Fibroblast of skin of left quadriceps (primary cell): ENCODE measurements at regions not wholly inside any gene's neighbourhood (a gene's known extent, or its start where the extent isn't known, plus 50 kb on each side); places are given as distances from the start of the nearest gene placed in this dataset.
"Not testable (repeated sequence)": the region's sequence is repeated elsewhere in the genome, so short reads cannot be mapped to it uniquely, and the experiment has no call there.

ENCODE experiments used
- DNase-seq, 2 experiments: peaks; one replicate each; pipeline ENCODE4 v3.0.0-alpha.2; 2013; ENCODE audit warnings: low read depth in 2 of 2

DNA sequence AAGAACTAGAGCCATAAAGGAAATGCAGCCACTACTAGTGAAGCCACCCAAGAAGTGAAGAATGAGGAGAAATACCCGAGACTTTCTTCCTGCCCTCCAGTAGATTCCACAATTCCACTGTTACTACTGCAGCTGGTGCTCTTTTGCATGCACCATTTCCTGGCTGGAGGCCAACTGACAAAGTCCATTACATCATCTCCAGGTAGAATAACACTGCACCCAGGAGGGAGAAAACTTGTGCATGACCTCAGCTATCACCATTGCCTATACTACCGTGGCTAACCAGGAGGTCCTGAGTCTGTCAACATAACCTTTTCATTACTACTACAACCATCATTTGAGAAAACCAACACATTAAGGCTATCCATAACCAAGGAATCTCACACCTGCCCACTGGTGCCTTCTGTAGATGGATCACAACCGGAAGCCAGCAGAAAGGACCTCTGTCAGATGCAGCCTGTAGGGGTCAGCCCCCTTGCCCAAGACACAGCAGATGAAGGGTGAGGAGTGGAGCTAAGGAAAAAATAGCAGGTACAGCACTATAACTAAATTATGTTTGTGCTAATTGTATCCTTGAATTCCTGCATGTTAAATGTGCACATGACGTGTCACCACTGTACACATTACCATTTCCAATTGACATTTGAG lies 200.8 kb upstream of the C2CD4B start:
- DNase-seq = no peak

DNA sequence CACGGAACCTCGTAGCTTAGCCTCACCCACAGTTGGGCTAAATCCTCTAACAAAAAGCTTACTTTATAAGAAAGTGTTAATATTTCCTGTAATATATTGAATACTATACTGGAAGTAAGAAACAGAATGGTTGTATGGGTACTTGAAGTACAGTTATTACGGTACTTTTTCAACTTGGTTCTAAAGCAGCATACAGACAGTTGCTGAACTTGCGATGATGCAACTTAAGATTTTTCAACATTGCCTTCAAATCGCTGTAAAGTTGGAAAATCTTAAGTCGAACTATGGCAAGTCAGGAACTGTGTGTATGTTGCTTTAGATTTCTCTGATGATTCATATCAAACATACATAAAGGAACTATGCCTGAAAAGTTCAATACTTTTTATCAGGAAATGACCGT lies 204.4 kb upstream of the C2CD4B start:
- no peak for DNase-seq

DNA sequence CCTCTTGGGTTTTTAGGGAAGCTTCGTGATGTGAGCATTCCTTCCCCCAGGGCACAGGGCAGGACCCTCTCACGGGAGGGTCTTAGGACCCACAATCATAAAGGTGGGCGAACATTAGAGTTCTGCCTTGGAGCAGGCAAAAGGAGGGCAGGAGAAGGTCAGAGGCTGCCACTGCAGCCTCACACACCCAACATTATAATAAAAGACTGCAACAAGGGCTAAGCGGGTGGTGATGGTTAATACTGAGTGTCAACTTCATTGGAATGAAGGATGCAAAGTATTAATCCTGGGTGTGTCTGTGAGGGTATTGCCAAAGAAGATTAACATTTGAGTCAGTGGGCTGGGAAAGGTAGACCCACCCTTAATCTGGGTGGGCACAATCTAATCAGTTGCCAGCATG lies 206.6 kb upstream of the C2CD4B start:
- not testable (repeated sequence) for DNase-seq

DNA sequence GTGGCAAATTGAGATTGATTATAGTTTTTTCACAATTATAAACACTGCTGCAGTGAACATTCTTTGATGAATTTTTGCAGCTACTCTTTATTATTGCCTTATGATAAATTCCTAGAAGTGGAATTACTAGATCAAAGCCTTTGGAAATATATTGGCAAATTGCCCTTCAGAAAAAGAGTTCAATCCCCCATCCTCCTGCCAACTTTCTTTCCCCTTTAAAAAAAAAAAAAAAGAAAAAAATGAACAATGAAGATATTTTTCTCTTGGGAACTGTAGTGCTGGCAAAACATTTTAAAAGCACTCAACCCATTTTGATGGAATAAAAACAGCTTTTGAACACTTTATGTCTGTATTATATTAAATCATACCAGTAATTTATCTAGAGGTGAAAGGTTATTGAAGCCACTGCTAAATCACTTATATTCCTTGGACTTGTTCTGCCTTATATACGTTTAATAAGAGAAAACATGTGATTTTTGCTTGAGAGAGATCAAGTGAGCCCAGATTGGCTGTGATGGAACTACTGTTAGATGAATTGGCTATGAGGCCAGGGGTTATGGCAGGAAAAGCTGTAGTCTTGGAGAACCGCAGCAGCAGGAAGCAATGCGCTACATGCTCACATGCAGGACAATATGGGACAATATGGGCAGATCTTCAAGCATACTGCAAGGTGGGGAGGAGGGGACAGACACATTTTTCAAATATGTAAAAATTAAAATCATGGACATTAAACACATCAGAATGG lies 212.8 kb upstream of the C2CD4B start:
- DNase-seq = no peak

DNA sequence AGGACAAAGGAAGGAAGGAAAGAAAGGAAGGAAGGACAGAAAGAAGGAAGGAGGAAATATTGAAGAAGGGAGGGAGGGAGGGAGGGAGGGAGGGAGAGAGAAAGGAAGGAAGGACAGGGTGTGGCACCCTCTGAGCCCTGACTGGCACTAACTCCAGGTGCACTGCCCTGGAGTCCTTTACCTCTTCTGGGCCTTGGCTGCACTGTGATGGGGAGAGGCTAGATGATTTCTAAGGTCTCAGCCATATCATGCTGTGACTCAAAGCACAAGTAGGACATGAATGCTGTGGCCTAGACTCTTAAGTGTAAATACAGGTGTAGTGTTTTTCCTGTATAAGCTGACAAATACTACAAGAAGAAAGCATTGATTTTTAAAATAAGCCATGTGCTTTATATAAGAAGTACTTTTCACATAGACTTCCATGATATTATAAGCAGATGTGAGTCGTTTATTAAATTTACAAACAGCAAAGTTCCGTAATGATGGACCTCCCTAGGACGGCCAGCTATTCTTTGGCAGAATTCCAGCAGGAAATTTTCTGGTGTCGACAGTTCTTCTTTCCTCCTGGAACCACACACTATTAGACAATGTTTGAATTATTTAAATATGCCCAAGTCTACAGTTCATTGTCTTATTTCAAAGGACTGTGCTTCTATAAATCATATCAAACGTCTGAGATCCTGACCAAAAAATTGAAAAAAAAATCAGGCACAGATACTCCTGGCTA lies 213.8 kb upstream of the C2CD4B start:
- no peak for DNase-seq

DNA sequence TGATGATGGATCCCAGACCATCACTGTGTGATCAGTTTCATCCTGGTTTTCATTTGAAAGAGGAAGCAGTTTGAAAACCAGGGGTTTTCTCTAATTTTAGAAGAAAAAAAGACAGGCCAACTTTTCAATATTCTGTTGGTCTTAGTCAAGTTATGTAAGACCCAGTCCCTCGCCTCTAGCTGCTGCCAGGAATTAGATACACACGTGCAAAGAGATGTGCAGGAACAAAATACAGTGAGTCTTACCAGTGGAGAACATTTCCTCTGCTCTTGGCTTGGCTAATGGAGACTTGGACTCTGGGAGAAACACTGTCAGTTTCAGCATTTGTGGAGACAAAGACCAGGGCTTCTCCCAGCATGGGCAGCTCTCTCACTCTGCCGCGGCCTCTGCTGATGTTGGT lies 214.9 kb upstream of the C2CD4B start:
- no peak for DNase-seq

DNA sequence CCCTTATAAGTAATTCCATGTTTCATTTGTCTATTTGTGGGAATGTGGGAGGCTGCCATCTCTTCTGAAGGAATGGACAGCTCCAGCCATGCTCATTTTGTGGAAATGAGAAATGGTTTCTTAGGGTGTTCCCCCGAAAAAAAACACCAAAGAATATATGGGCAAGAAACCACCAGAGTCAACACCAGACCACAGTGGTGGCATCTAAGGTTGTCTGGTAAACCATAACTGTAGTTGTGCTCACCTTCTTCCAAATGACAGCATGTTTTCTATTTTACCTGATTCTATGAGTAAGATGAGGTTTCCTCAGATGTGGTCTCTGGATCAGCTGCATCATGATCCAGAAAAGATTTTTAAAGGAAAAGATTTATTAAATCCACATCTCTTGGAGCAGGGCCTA lies 217.0 kb upstream of the C2CD4B start:
- no peak for DNase-seq

DNA sequence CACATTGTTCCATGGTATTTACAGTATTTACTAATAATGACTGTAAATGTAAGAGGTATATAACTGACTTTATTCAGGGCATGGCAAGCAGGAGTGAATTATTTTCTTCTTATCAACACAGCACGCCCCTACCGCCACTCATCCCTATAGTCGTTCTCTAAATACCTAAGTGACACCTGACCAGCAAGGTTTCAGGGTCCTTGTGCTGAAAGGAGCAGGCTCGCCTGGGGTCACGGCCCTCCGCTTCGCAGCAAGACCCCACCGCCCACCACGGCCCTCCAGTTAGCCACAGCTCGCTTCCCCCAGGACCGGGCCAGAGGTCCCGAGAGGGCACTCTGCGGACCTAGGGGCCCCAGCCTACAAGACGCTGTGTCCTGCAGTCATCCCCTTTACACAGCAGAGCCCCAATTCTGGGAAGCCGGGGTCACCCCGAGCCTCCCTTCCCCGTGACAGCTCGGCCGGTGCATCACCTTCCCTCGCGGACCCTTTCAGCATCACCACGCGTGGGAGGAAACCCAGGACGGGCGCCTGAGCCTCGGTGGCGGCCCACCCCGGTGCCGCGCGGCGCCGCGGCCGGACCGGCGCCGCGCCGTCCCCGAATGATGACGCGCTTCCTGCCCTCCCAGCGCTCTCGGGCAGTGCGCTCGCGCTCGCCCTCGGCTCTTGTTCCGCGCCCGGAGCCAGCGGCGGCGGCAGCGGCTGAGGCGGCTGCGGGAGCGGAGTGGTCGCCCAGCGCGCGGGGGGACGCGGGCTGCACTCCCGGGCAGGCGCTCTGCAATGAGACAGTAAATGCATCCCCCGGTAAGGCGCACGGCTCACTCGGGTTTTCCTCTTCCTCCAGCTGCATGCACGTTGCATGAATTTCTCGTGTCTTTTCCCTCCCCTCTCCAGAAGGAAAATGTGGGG lies 225.1 kb upstream of the C2CD4B start, which contains the start of gene TLN2:
Gene TLN2 (plus strand): TSS at position 666 of the 906 bp plus-strand sequence.
- DNase-seq = no peak

DNA sequence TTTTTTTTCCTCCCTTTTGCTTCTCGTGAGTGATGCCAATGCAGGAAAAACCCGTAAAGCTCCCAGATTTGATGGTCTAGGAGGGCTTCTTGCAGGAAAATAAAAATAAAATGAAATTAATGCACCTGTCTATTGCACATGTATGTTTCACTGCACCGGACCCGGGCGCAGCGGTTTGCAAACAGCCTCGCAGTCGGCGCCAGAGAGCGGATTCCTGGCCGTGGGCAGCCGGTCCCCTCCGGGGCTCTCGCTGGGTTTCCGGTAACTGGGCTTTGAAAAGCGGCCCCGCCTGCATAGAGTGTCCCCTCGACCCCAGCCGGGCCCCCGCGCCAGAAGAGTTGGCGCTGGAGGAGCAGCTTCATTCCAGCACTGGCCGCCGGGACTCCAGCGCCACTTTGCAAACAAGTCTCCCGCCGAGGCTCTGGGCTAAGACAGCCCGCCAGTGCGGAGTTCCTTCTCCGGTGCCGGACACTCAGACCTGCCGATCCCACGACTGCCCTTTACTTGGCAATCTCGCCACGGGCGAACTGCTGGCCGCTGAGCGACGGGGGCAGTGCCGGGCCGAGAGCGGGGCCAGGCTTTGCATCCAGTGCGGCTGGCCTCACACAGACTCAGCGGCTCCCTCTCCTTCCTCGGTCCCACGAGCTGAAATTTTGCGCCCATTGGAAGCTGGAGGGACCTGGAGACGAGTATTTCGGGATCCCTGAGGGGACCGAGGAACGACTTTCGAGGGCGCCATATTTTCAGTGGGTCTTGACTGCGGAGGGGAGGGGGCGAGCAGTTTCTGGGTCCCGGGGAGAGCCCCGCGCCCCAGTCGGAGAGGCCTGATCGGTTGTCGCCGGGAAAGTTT lies 225.9 kb upstream of the C2CD4B start:
- DNase-seq = no peak

DNA sequence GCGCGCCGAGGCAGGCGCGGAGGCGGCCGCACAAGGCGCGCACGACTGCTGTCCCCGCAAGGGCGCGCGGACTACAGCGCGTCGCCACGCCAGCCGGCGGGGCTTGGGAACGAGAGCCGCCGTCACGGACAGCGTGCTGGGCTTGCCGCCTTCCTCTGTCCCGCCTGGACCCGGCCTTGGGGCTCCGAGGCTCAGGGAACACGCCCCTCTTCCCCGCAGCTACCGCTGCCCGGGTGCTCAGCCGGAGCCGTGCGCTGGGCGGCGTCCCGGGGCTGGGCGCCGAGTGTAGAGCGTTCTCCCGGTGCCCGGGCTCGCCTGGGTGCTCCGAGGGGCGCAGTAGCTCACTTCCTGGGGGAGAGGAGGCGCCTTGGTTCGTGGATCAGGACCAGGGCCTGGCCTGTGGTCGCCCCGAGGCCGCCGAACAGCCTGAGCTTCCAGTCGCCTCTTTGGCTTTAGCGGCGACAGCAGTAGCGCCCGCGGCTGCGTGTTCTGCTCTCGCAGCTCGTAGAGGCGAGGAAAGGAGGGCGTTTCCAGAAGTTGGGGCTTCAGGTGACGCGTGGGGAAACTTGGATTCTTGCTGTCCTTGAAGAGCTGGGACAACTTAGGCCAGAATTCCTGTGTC lies 226.7 kb upstream of the C2CD4B start:
- no peak for DNase-seq

DNA sequence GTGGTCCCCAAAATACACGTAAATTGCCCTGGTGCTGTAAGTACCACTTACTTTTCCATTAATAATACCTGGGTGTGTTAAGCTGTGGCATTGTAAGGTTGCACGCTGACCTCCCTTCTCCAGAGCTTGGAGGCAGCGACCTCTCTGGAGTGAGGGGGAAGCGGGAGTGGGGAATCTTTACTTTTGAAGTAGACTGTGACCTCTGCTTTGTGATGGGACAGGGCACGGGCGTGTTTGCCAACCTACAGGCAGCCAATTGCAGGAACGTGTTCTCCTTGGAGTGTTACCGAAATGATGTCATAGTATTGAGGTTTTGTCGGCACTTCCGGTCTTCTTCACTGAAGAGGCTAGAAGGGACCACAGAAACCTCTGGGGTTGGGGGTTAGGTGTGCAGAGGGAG lies 227.3 kb upstream of the C2CD4B start:
- DNase-seq = no peak

DNA sequence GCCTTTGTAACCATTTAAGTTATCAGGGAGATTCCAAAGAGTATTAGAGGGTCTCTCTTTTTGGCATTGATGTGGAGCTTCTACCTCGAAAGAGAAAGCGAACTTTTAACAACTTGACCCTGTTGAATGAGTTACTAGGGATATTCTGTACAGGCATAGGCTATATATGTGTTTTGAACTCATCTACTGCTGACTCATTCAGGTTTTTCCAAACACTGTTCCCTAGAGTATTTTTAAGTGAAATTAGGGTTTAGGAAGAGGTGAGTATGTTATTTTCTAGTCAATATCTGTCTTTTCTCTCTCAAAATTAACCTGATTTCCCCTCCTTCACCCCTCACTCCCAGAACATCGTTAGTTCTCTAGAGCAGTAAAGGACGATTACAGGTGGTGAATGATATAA lies 228.1 kb upstream of the C2CD4B start:
- DNase-seq = no peak

DNA sequence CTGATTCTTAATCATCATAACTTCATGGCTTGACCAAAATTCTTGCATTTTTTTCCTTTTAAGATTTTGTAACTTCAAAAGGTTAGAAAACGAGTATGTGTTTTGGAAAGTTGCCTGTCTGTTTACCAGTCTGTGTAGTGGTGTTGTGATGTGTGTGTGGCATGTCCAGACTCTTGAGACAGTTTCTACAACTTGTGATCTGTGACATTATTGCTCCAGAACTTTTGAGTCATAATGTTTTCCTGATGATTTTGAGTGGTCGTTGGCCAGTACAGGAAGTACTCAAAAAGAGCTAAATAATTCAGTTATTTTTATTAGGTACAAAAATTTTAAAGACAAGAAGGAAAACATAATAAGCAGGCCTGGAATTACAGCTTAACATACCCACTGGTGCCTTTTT lies 229.0 kb upstream of the C2CD4B start:
- no peak for DNase-seq

DNA sequence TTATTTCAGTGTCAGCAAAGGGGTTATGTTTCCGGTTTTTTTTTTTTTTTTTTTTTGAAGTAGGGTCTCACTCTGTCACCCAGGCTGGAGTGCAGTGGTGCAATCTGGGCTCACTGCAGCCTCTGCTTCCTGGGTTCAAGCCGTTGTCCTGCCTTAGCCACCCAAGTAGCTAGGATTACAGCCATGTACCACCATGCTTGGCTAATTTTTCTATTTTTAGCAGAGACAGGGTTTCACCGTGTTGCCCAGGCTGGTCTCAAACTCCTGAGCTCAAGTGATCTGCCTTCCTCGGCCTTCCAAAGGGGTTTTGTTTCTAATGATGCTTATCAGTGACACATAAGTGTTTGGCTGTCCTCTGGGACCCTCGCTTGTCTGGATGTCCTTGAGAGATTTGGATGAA lies 235.7 kb upstream of the C2CD4B start:
- no peak for DNase-seq

DNA sequence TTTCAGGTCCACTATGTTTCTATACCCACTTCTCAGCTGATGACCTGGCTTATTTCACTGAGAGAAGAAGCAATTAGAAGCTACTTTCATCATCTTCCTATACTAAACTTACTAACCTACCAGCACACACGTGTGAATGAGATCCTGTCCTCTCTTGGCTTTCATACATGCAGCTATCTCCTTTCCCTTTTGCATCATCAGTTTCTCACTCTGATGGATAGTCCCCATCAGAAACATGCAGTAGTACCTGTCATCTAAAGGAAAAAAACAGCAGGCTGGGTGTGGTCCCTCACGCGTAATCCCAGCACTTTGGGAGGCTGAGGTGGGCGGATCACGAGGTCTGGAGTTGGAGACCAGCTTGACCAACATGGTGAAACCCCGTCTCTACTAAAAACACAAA lies 237.6 kb upstream of the C2CD4B start:
- no peak for DNase-seq

DNA sequence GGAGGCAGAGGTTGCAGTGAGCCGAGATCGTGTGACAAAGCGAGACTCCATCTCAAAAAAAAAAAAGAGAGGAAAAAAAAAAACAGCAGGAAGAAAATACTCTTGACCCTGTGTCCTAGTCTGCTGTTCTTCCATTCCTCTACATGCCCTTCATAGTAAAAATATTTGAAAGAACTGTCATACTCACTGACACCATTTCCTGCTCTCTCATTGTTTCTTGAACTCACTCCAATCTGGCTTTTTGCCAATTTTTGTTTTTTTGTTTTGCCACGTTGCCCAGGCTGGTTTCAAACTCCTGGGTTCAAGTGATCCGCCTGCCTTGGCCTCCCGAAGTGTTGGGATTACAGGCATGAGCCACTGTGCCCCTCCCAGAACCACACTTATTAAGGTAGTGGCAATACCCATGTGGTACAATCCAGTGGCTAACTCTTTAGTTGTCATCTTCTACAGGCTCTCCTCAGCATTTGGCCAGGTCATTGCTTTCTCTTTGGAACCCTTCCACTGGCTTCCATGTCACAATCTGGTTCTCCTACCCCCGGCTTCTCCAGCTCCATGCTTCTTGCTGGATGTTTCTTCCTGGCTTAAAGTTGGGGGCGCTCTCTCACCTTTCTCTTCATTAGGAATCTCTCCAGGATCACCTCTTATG lies 238.2 kb upstream of the C2CD4B start:
- no peak for DNase-seq

DNA sequence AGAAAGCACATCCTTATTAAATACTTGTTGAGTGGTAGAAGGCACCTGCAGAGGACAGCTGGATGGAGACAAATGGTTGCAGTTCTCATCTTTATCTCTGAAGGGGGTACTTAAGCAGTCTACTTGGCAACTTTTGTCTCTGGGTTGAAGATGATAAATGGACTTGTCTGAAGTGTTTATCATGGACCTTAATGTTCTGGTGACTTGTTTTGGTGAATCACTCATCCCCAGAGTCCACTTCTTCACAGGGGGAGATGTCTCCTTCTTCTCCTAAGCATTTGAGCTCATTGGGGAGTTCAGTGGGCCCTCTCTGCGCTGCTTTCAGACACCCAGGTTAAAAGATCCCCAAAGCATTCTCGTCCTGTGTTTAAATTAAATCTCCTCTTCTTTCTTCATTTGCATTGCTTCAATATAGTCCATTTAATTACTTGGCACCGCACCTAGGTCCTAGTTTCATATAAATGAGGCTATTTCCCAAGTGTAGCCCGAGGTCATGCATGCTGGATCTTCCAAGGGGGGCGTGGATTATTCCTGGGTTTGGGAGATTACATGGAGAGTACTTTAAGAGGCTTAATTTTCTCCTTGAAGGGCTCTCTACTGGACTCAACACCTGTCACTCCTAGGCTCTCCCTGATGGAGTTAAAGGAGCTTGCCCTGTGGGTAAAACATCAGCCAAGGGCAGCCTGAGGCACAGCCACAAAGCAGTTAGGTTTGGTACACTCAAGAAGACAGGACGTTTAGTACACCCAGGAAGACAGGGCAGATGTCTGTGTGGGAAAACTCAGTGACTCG lies 239.3 kb upstream of the C2CD4B start:
- DNase-seq = no peak

DNA sequence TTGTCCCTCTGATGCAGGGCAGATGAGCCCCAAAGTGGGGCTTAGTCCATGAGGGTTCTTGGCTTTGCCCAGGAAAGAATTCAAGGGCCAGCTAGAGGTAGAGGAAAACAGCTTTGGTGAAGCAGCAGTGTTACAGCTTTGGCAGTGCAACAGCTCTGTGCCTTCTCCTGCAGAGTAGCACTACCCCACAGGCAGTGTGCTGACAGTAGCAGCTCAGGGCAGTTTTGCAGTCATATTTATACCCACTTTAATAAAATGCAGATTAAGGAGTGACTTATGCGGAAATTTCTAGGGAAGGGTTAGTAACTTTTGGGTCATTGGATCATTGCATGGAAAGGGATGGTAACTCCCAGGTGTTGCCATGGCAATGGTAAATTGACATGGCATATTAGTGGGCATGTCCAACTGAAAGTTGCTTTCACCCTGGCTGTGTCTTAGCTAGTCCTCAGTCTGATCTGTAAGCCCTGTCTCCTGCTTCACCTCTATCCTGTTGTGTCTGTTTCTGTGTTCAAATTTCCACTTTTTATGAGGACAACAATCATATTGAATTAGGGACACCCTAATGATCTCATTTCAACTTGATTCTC lies 241.3 kb upstream of the C2CD4B start:
- DNase-seq = no peak

DNA sequence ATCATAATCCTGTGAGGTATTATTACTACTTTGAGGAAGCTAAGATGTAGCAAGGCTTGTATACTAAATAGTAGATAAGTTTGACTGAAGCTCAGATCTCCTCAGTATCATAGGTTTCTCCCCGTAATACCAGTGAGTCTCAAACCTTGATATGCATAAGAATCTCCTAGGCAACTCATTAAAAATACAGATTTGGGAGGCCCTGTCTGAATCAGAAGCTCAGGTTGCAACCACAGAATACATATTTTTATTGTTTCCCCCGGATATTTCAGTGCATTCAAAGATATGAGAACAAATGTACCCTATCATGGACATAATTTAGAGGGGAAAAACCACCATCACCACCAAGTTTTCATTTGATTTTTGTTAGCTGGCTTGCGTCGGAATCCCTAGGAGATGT lies 242.1 kb upstream of the C2CD4B start:
- no peak for DNase-seq
